M059J (cell line): ENCODE measurements at regions not wholly inside any gene's neighbourhood (a gene's known extent, or its start where the extent isn't known, plus 50 kb on each side); places are given as distances from the start of the nearest gene placed in this dataset.

ENCODE experiments used
- DNase-seq: peaks from one replicate; pipeline ENCODE4 v3.0.0-alpha.2; 2012; ENCODE audit warnings: low read depth

- DNase-seq: peak; percentile 2
These were observed 340.8 kb downstream of the CMPK2 start for GRCh38 chr2:6524691-6525474.

GRCh38 chr2:6525475-6525964, 340.2 kb downstream of the CMPK2 start:
- DNase-seq: no peak

DNA sequence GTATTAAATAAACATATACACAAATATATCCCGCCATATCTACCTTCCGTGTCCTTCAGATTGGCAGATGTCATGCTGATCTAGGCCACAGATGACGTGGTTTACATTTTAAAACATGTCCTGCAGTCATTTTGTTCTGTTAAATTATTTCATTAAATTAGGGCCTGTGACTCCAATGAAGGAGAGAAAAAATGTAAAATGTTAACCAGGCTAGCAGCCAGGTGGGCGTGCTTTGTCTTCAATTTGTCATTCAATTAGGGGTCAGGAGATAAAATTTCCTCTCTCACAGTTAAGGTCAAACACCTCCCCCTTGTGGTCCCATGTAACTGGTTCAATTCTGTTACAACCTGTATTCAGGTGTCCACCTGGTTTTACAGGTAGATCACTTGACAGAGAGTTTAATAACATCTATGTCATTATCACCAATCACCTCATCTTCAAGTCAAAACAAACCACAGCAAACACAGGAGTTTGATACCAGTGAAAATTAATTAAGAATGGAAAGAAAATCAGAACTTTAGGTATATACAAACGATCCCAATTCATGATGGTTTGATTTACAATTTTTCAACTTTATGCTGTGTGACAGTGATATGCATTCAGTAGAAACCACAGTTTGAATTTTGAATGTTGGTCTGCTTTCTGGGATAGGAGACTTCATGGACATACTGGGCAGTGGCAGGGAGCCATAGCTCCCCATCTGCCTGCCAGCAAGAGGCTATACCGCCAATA, 339.4 kb downstream of the CMPK2 start:
- DNase-seq: no peak

DNA sequence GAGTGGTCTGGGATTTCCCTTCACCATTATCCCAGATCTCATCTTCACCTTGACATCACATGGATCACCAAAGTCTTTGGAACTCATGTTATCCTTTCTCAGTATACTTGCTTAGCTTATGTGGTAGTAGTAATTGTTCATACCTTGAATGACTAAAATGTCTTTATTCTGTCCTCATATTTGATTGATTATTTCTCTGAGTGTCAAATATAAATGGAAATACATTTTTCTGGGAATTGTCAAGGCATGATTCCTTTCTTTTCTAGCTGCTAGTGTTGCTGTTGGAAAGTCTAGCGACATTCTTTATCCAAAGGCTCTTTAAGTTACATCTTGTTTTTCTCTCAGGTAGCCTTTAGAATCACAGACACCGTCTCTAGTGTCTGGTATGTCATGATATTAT, 334.4 kb downstream of the CMPK2 start:
- no peak for DNase-seq

GRCh38 chr2:6535572-6535971, 330.1 kb downstream of the CMPK2 start:
- DNase-seq: no peak

DNA sequence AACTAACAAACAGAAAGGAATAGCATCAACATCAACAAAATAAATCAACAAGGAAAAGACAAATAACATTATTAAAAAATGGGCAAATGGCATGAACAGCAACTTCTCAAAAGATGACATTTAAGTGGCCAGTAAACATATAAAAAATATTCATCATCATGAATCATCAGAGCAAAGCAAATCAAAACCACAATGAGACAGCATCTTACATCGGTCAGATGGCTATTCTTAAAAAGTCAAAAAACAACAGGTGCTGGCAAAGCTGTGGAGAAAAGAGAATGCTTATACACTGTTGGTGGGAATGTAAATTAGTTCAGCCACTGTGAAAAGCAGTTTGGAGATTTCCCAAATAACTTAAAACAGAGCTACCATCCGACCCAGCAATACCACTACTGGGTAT, 327.1 kb downstream of the CMPK2 start:
- DNase-seq: no peak

- no peak for DNase-seq
These were observed 320.4 kb downstream of the CMPK2 start for GRCh38 chr2:6545336-6545735.

- DNase-seq: no peak
These were observed 319.9 kb downstream of the CMPK2 start for GRCh38 chr2:6545795-6546194.

DNA sequence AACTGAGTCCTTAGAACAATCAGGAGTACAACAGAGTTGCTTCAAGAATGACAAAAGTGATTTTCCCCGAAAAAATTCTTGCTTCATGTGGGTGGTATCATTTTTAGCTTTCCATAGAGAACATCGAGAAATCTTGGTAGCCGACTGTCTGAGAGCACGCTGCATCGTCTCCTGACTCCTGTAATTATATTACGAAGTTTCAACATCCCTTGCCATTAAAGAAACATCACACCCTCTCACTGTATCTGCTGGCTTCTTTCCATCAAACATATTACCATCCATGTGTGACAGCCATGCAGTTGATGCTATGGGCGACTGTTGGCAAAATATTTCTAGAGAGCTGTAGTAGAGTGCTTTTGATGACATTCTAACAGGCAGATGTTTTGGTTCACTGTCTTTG, 311.2 kb downstream of the CMPK2 start:
- no peak for DNase-seq

GRCh38 chr2:6556755-6557154, 309.0 kb downstream of the CMPK2 start:
- DNase-seq: peak; percentile 5

GRCh38 chr2:6557737-6558136, 308.0 kb downstream of the CMPK2 start:
- no peak for DNase-seq

DNA sequence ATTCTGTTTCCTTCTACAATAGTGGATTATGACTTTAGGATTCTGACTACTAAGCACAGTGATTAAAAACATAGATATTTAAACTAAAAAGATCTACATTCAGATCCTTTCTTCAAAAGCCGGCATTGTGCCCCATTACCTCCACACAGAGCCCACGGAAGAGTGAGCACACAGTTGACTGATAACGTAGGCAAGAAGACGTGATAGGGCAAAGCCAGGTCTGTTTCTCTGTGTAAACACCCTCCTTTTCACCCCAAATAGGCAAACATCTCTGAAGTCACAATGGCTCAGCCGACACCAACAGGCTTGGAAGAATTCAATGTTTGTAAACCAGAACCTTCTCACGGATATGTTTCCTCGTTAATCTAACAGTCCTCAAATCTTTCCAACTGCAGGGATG, 302.9 kb downstream of the CMPK2 start:
- DNase-seq: no peak

DNA sequence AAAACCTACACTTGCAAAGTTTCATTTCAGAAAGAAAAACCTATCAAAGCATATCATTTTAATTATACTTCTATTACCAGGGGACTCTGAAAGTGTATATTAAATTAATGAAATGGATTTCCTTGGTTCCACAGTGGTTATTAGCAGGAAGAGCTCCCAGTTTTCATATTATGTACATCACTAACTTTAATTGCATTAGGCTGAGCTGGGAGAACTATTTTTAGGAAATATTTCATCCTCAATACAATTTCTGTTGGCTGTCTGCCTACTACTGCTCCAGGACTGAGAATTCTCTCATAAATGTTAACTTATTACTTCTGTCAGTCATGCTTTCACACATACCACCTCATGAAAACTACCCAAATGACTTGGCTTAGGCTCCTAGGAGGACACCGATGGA, 301.4 kb downstream of the CMPK2 start:
- no peak for DNase-seq

GRCh38 chr2:6574121-6574520, 291.6 kb downstream of the CMPK2 start:
- DNase-seq: no peak

DNA sequence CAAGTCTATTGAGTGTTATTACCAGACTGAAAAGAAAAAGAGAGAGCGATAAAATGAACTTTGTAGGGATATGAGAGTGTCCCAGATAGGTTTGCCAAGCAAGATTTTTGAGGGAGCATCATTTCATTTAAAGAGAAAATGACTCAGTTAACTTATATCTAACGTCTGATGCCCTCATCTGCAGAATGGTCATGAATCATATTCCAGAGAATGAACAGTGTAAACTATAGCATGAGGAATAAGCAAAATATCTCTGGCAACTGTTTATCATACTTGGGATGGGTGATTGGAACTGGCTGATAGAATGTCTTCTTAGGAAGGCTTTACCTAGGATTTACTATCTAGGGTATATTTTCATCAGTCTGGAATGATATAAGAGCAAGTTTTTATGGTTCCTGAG, 289.4 kb downstream of the CMPK2 start:
- no peak for DNase-seq

- DNase-seq: no peak
These were observed 287.7 kb downstream of the CMPK2 start for GRCh38 chr2:6577960-6578359.

DNA sequence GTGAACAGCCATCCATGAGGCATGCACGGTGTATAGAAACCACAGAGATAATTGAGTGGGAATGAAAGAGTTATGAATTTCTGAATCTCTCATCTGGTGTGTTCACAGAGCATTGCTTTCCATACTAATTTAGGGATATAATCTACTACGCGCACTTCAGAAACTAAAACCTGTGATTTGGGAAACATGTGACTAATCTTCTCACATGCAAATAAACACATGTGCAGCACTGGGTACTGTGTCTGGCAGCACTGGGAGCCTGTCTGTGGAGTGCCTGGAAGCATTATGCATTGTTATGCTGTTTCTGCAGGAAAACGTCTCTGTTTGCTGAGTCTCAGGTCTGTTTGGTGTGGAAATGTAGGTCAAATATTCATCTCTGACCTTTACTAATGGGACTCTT, 287.3 kb downstream of the CMPK2 start:
- no peak for DNase-seq

GRCh38 chr2:6579281-6579680, 286.4 kb downstream of the CMPK2 start:
- DNase-seq: no peak

GRCh38 chr2:6580982-6581381, 284.7 kb downstream of the CMPK2 start:
- no peak for DNase-seq

GRCh38 chr2:6589150-6589549, 276.6 kb downstream of the CMPK2 start:
- DNase-seq: no peak

DNA sequence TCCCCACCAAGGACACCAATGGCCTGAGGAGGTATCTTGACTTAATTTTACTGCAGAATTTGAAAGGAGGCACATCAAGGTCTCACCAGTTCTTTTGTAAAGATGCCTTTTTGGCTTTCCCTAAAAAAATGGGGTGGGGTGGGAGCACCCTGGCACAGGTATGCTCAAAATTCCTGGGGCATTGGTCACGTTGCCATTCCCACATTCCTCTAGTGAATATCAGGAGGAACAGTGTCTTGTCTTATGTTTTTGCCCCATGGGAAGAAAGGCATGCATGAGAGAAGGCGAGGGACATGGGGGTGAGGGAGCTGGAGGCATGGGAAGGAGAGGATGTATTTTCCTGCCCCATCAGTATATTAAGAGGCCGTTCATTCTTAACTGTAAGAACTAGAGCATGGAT, 275.3 kb downstream of the CMPK2 start:
- DNase-seq: no peak

GRCh38 chr2:6602471-6602870, 263.2 kb downstream of the CMPK2 start:
- DNase-seq: no peak

- DNase-seq: no peak
These were observed 259.7 kb downstream of the CMPK2 start for GRCh38 chr2:6605836-6606505.
